GM21717 (cell line): ENCODE measurements at regions not wholly inside any gene's neighbourhood (a gene's known extent, or its start where the extent isn't known, plus 50 kb on each side); places are given as distances from the start of the nearest gene placed in this dataset.

Experiments used
- ATAC-seq: cut with Tn5 transposase; IDR thresholded peaks from one replicate; pipeline ENCODE4 v1.9.1; 2021; ENCODE audit warnings: mild to moderate bottlenecking, moderate library complexity; ENCODE audit not compliant: unreplicated experiment

- ATAC-seq = no peak
Observed at GRCh38 chr7:49344556-49344955, 420.2 kb downstream of the CDC14C start.

GRCh38 chr7:49346195-49346899 is 422.0 kb downstream of the CDC14C start:
- no peak for ATAC-seq

- ATAC-seq = no peak
Observed at GRCh38 chr7:49367072-49367471, 406.4 kb upstream of the VWC2 start.

- no peak for ATAC-seq
Observed at GRCh38 chr7:49371771-49372170, 401.7 kb upstream of the VWC2 start.

GRCh38 chr7:49376817-49377375 is 396.5 kb upstream of the VWC2 start:
- no peak for ATAC-seq

- ATAC-seq = no peak
Observed at GRCh38 chr7:49386792-49387191, 386.6 kb upstream of the VWC2 start.

GRCh38 chr7:49389871-49390479 is 383.5 kb upstream of the VWC2 start:
- no peak for ATAC-seq

- ATAC-seq = no peak
Observed at GRCh38 chr7:49396229-49396628, 377.2 kb upstream of the VWC2 start.

- no peak for ATAC-seq
Observed at GRCh38 chr7:49397750-49398149, 375.7 kb upstream of the VWC2 start.

- no peak for ATAC-seq
Observed at GRCh38 chr7:49398236-49398635, 375.2 kb upstream of the VWC2 start.

- ATAC-seq = no peak
Observed at GRCh38 chr7:49398746-49399145, 374.7 kb upstream of the VWC2 start.

- ATAC-seq = no peak
Observed at GRCh38 chr7:49400891-49401550, 372.4 kb upstream of the VWC2 start.

- no peak for ATAC-seq
Observed at GRCh38 chr7:49403844-49404243, 369.6 kb upstream of the VWC2 start.

GRCh38 chr7:49407205-49407604 is 366.2 kb upstream of the VWC2 start:
- no peak for ATAC-seq

GRCh38 chr7:49417034-49417433 is 356.4 kb upstream of the VWC2 start:
- ATAC-seq = no peak

GRCh38 chr7:49418963-49419362 is 354.5 kb upstream of the VWC2 start:
- ATAC-seq = no peak

GRCh38 chr7:49422564-49422963 is 350.9 kb upstream of the VWC2 start:
- no peak for ATAC-seq

GRCh38 chr7:49424109-49424508 is 349.3 kb upstream of the VWC2 start:
- no peak for ATAC-seq

GRCh38 chr7:49425277-49425818 is 348.1 kb upstream of the VWC2 start:
- no peak for ATAC-seq

GRCh38 chr7:49432254-49432653 is 341.2 kb upstream of the VWC2 start:
- no peak for ATAC-seq

GRCh38 chr7:49433794-49434193 is 339.6 kb upstream of the VWC2 start:
- no peak for ATAC-seq

- no peak for ATAC-seq
Observed at GRCh38 chr7:49434846-49435245, 338.6 kb upstream of the VWC2 start.
